Testis (tissue), 2 donors: ENCODE measurements at regions not wholly inside any gene's neighbourhood (a gene's known extent, or its start where the extent isn't known, plus 50 kb on each side); places are given as distances from the start of the nearest gene placed in this dataset.

Source experiments
- CTCF ChIP-seq, 3 experiments: fragments of 450-650 bp in 2 of 3; fragments of 200-600 bp in 1 of 3; sonication (generic) in 1 of 3; IDR thresholded peaks; one replicate each; pipeline ENCODE4 v1.5.1; 2016 to 2019; ENCODE audit warnings: antibody characterized with exemption in 3 of 3, mild to moderate bottlenecking in 2 of 3, moderate library complexity in 1 of 3
- POLR2A ChIP-seq: fragments of 450-650 bp; IDR thresholded peaks from one replicate; pipeline ENCODE4 v1.6.1; 2017; ENCODE audit warnings: antibody characterized with exemption, mild to moderate bottlenecking, moderate library complexity

- no peak for TF ChIP-seq POLR2A
- TF ChIP-seq CTCF (IDR thresholded peaks at IDR 0.05) = no peak
Observed at GRCh38 chr17:71200597-71200996, 920.2 kb upstream of the SOX9 start.
